Progenitor cell of endocrine pancreas (in vitro differentiated cells): ENCODE measurements at regions not wholly inside any gene's neighbourhood (a gene's known extent, or its start where the extent isn't known, plus 50 kb on each side); places are given as distances from the start of the nearest gene placed in this dataset.

Experiments used
- DNase-seq: peaks from one replicate; pipeline ENCODE4 v3.0.0; 2021; ENCODE audit warnings: low spot score; ENCODE audit not compliant: unreplicated experiment
- H3K27ac Mint-ChIP-seq: 2 replicates; pipeline ENCODE4 v1.8.0; 2021; ENCODE audit warnings: mild to moderate bottlenecking, moderate library complexity, mixed read lengths
- H3K27me3 Mint-ChIP-seq: 2 replicates; pipeline ENCODE4 v1.8.0; 2021; ENCODE audit warnings: mixed read lengths
- H3K36me3 Mint-ChIP-seq: 2 replicates; pipeline ENCODE4 v1.8.0; 2022; ENCODE audit warnings: mixed read lengths; ENCODE audit not compliant: insufficient read depth
- H3K4me1 Mint-ChIP-seq: 2 replicates; pipeline ENCODE4 v1.8.0; 2021; ENCODE audit warnings: low read depth, mixed read lengths
- H3K4me3 Mint-ChIP-seq: 2 replicates; pipeline ENCODE4 v1.8.0; 2021; ENCODE audit warnings: low read depth, mild to moderate bottlenecking, moderate library complexity, mixed read lengths
- H3K9me3 Mint-ChIP-seq: 2 replicates; pipeline ENCODE4 v1.8.0; 2021; ENCODE audit warnings: low read depth, mixed read lengths
- TF ChIP-seq, protein P1 (sequence below): fragments of 200-600 bp; sonication (generic); IDR thresholded peaks from one replicate; pipeline ENCODE4 v1.5.0; 2021; ENCODE audit warnings: antibody characterized with exemption, mild to moderate bottlenecking; ENCODE audit not compliant: unreplicated experiment

GRCh38 chr13:106326751-106327150, 208.7 kb downstream of the EFNB2 start:
- Mint-ChIP-seq H3K9me3 (peaks cover 18% of the 10 kb centered on the region), H3K27me3 (peaks cover 13% of the 10 kb centered on the region), H3K27ac (no peak overlapping the region), H3K4me1 (peaks cover 4% of the 10 kb centered on the region), H3K36me3 (peaks cover 8% of the 10 kb centered on the region), H3K4me3 (no peak overlapping the region)
- no peak for DNase-seq
- TF ChIP-seq, protein P1, sequence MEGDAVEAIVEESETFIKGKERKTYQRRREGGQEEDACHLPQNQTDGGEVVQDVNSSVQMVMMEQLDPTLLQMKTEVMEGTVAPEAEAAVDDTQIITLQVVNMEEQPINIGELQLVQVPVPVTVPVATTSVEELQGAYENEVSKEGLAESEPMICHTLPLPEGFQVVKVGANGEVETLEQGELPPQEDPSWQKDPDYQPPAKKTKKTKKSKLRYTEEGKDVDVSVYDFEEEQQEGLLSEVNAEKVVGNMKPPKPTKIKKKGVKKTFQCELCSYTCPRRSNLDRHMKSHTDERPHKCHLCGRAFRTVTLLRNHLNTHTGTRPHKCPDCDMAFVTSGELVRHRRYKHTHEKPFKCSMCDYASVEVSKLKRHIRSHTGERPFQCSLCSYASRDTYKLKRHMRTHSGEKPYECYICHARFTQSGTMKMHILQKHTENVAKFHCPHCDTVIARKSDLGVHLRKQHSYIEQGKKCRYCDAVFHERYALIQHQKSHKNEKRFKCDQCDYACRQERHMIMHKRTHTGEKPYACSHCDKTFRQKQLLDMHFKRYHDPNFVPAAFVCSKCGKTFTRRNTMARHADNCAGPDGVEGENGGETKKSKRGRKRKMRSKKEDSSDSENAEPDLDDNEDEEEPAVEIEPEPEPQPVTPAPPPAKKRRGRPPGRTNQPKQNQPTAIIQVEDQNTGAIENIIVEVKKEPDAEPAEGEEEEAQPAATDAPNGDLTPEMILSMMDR, result no peak

GRCh38 chr13:106324444-106324843, 211.0 kb downstream of the EFNB2 start:
- TF ChIP-seq, protein P1, result no peak
- Mint-ChIP-seq H3K4me1 (no peaks in the 10 kb centered on the region), H3K4me3 (no peak overlapping the region), H3K36me3 (peaks cover 10% of the 10 kb centered on the region), H3K27me3 (no peaks in the 10 kb centered on the region), H3K27ac (no peak overlapping the region), H3K9me3 (peaks cover 24% of the 10 kb centered on the region)
- no peak for DNase-seq

- no peak for DNase-seq
- TF ChIP-seq, protein P1, result no peak
- no peak overlapping the region for H3K27ac Mint-ChIP-seq
- no peaks in the 10 kb centered on the region for H3K27me3 Mint-ChIP-seq
- H3K9me3 Mint-ChIP-seq, result peaks cover 24% of the 10 kb centered on the region
- H3K4me3 Mint-ChIP-seq, result no peak overlapping the region
- peaks cover 10% of the 10 kb centered on the region for H3K36me3 Mint-ChIP-seq
- H3K4me1 Mint-ChIP-seq, result peaks cover 3% of the 10 kb centered on the region
Measured at GRCh38 chr13:106322628-106323027, 212.8 kb downstream of the EFNB2 start.

GRCh38 chr13:106318941-106319411, 216.5 kb downstream of the EFNB2 start:
- TF ChIP-seq, protein P1, result no peak
- Mint-ChIP-seq H3K9me3 (peaks cover 19% of the 10 kb centered on the region), H3K36me3 (peaks cover 10% of the 10 kb centered on the region), H3K27me3 (no peaks in the 10 kb centered on the region), H3K4me1 (peaks cover 28% of the 10 kb centered on the region), H3K4me3 (no peak overlapping the region), H3K27ac (no peak overlapping the region)
- no peak for DNase-seq

DNA sequence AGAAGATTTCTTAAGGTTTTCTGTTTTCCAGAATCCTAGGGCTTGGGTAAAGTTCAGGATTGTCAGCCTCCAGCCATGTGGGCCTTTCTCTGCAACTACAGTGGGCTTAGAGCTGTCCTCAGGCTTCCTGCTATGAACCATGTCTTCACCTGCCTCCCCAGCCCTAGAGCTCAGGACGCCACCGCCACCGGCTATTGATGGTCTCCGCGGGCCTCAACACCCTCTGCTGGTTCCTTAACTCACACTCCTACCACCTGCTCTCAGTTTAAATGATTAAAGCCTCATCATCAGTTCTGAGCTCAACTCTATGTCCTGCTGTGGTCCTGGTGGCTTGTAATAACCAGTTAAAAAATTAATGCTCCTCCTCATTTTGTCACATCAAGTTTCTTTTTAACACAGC, 221.0 kb downstream of the EFNB2 start:
- H3K27me3 Mint-ChIP-seq, result no peaks in the 10 kb centered on the region
- DNase-seq, result no peak

More for the DNA sequence above, 221.0 kb downstream of the EFNB2 start:
- TF ChIP-seq, protein P1, result no peak
- Mint-ChIP-seq H3K4me3 (no peak overlapping the region), H3K9me3 (no peaks in the 10 kb centered on the region), H3K36me3 (no peaks in the 10 kb centered on the region), H3K4me1 (peaks cover 34% of the 10 kb centered on the region), H3K27ac (peak overlapping the region; percentile 92)
